ENCODE measurements at regions not wholly inside any gene's neighbourhood (a gene's known extent, or its start where the extent isn't known, plus 50 kb on each side); places are given as distances from the start of the nearest gene placed in this dataset.
"Not testable (repeated sequence)": the region's sequence is repeated elsewhere in the genome, so short reads cannot be mapped to it uniquely, and the experiment has no call there.

GRCh38 chr18:51323961-51324360 is 126.5 kb upstream of the MEX3C start:
- DNase-seq (ENCODE audit: low read depth in 4 of 4, low spot score in 2 of 4): no peak

DNA sequence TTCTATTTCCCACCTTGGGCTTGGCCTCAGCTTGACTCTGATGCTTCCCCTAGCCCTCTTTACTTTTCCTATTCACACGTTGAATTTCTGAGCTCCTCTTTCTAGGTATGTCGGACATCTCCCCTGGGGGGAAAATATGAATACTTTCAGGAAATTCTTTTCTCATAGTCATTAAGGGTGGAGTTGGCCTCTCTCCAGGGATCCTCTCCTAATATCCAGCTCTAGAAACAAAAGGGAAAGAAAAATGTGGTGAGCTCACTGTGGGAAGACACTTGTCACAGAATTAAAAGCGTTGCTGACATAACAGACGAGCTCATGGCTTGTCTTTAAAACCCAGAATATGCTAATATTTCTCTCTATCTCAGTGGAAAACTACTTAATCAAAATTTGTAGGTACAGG is 132.7 kb upstream of the MEX3C start:
- DNase-seq (ENCODE audit: low read depth in 4 of 4, low spot score in 2 of 4): no peak

DNA sequence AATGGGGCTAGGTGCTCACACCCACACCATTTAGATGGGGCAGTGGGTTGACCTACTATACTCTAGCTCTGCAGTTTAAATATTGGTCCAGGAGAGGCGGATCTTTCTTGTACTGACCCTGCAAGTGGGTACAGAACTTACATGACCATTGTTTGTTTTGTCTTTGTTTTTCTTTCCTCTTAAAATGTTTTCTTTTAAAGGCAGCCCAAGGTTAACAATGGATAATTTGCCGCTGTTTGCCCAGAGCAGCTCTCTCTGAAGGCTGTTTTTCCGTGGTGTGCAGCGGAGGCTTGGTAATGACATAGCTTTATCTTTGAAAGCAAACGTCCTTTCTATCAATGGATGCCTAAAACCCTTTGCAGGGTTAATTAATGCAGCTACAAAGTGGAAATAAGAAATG is 133.3 kb upstream of the MEX3C start:
- no peak for DNase-seq (ENCODE audit: low read depth in 4 of 4, low spot score in 2 of 4)

- DNase-seq (ENCODE audit: low read depth in 4 of 4, low spot score in 2 of 4): no peak
Observed at GRCh38 chr18:51337406-51337805, 139.9 kb upstream of the MEX3C start.

- no peak for DNase-seq (ENCODE audit: low read depth in 4 of 4, low spot score in 2 of 4)
Observed at GRCh38 chr18:51339856-51340255, 142.4 kb upstream of the MEX3C start.

DNA sequence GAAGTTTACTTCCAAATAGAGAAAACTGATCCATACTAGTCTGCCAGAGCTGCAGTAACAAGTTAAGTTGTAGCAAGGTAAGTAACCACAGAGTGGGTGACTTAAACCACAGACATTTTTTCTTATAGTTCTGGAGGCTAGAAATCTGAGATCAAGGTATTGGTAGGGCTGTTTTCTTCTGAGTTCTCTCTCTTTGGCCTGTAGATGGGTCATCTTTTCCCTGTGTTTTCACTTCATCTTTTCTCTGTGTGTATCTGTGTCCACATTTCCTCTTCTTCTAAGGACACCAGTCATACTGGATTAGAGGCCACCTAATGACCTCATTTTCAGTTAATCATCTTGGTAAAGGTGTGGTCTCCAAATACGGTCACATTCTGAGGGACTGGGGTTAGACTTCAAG is 142.9 kb upstream of the MEX3C start:
- no peak for DNase-seq (ENCODE audit: low read depth in 4 of 4, low spot score in 2 of 4)

DNA sequence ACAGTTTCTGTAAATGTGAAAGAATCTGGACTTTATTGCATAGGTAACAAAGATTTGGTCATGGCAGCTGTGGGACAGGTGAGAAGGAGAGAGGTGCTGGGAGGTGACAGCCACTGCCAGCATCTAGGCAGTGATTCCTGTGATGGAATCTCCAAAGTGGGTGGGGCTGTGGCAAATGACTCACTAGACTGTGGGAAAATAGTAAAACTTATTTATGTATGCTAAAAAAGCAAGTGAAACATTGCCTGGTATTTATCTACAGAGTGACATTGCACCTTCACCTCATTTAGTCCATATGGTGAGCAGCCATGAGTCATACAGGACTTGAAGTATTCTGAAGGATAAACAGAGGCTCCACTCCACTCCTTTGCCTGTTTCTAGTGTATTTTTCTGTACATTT is 145.3 kb upstream of the MEX3C start:
- no peak for DNase-seq (ENCODE audit: low read depth in 4 of 4, low spot score in 2 of 4)

DNA sequence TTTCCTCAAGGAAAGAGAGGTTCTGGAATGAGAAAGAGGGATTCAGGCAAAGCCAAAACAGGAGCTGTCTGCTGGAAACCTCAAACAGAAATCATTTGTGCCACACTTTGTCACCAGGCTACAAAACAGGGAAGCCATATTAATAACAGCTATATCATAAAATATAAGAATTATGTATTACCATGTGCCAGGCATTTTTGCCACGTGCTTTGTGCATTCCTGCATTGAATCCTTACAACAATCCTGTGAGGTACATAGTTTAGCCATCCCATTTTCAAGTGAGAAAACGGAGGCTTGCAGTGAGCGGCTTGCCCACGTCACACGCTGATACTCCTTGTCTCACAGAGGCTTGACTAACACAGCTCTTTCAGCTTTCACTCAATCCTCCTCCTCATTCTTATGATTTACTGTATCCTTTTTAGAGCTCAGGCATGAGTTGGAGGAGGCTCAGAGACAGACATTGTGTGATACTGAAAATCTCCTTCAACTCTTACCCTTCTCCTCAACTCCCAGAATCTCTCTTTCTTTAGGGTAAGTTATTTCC is 148.4 kb upstream of the MEX3C start:
- DNase-seq (ENCODE audit: low read depth in 4 of 4, low spot score in 2 of 4): no peak

- DNase-seq (ENCODE audit: low read depth in 4 of 4, low spot score in 2 of 4): no peak
Observed at GRCh38 chr18:51346404-51346803, 148.9 kb upstream of the MEX3C start.

DNA sequence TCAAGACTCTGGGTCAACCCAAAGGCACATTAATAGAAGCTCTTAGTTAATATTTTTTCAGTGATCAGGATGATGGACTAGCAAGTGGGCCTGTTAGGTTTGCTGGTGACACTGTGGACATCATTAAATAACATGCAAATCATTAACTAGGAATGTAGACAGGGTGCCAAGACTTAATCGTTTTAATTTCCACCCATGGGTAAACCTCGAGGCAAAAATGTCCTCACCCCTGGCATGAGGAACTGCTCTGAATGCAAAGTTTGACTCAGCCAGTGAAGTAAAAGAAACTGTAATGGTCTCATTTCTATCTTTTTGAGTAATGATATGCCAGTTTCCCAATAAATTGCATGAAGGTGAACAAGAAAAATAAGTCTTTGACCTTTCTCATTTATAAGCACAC is 152.6 kb upstream of the MEX3C start:
- DNase-seq (ENCODE audit: low read depth in 4 of 4, low spot score in 2 of 4): peak in 1 of 4 donors; percentile 15

GRCh38 chr18:51355841-51356240 is 158.4 kb upstream of the MEX3C start:
- no peak for DNase-seq (ENCODE audit: low read depth in 4 of 4, low spot score in 2 of 4)

DNA sequence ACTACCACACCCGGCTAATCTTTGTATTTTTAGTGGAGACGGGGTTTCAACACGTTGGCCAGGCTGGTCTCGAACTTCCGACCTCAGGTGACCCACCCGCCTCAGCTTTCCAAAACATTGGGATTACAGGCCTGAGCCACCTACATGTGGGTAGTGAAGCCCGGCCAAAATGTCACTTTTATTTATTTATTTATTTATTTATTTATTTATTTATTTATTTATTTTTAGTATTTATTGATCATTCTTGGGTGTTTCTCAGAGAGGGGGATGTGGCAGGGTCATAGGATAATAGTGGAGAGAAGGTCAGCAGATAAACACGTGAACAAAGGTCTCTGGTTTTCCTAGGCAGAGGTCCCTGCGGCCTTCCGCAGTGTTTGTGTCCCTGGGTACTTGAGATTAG is 162.8 kb upstream of the MEX3C start:
- not testable (repeated sequence) for DNase-seq (ENCODE audit: low read depth in 4 of 4, low spot score in 2 of 4)

DNA sequence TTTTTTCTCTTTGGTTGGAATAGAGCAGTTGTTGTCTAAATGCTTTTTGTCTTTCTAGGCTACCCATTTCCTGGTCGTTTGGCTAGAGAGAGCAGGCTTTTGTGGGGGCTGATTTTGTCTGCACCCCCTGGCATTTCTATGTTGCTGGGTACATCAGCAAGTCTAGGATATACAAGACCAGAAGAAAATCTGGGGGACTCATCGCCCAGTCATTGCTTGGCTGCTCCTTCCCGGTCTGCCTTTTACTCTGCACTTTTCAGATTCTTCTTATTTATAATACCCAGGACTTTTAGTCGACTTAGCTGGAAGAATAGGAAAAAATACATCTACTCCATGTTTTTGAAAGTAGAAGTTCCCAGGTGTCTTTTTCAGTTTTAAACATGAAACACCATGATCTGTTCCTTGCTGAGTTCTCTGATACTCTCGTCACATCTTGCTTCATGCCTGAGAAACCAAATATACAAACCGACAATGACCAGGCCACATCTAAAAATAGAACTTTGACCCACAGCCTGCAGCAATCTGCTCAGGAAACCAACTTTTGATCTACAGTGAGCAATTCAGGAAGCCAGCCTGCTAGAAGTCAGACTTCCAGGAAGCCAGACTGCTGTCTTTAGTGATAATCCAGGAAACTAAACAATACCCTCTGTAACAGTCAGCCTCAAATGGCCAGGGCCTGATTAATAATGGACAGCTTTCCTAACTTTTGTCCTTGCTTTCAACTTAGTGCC is 163.8 kb upstream of the MEX3C start:
- DNase-seq (ENCODE audit: low read depth in 4 of 4, low spot score in 2 of 4): no peak

DNA sequence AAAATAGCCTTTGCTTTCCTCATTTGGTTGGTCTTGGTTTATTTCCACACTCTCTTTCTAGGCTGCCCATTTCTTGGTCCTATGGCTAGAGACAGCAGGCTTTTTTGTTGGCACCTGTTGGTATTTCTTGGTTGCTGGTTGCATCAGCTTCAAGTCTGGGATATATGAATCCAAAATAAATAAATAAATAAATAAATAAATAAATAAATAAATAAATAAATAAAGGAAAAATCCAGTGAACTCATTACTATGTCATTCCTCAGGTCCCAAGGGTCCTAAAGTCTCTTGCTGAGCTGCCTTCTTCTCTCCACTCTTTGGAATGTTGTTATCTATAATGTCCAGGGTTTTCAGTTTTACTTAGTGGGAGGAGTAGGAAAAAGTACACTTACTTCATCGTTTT is 165.9 kb upstream of the MEX3C start:
- DNase-seq (ENCODE audit: low read depth in 4 of 4, low spot score in 2 of 4): no peak

DNA sequence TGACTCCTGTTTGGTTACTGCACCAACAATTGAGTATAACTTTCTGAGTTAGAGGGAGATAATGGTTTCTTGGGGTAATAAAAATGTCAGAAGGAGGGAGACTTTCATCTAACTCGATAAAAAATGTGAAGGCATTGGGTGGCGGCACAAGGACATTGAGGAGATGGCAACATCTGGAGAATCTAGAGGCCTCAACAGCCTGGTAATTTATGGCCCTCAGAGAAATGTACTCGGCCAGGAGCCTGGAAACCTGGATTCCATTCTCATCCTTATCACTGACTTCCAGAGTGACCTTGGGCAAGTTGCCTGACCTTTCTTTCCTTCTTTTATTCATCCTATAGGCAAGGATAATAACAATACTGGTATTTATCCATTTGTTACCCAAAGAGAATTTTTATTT is 173.5 kb upstream of the MEX3C start:
- DNase-seq (ENCODE audit: low read depth in 4 of 4, low spot score in 2 of 4): no peak

DNA sequence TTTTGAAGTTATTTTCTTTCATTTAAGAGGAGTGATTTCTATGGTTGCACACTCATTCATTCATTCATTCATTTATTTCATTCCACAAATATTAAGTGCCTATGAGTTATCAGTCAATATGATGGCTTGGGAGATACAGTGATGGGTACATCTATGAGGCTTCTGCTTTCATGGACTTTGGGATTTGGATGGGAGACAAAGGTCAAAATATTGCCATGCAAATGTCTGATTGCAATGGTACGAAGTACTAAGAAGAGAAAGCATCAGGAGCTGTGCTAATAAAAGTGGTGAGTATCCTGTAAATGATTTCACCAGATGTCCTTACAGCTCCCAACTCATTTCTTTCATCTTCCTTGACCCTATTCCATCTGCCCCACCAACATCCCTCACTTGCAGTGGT is 174.4 kb upstream of the MEX3C start:
- DNase-seq (ENCODE audit: low read depth in 4 of 4, low spot score in 2 of 4): no peak

DNA sequence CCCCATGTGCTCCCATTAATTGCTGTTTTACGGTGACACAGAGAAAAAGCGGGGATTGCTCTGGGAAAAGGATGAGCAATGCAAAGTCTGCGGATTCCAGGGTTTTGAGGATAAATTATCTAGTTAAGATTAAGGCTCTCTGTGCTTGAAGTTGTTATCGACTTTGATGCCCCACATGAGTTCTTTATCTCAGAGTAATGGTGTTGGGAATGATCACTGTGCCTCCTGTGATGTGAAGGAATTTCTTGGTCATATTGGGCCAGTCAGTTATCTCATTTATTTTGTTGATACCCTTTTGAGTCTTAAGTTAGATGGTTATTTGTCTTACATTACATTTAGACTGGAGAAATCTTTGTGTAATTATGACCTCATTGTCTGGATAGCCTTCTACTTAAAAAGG is 184.6 kb upstream of the MEX3C start:
- DNase-seq (ENCODE audit: low read depth in 4 of 4, low spot score in 2 of 4): no peak

DNA sequence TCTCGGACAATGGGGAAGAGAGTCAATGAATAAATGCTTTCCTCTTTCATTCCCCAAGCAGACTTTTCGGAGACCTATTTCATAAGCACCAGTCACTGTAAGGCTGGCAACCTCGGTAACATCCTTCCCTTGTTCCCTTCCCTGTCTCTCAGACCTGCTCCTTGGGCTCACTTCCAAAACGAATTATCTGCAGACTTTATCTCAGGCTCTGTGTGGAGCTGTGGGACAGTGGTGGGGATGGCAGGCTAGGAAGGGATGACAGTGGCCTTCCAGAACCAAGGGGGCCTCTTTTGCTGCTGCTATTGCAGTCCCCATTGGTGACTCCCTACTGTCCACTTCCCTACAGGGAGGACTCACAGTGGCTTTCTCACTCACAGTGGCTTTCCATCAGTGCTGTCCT is 185.6 kb upstream of the MEX3C start:
- DNase-seq (ENCODE audit: low read depth in 4 of 4, low spot score in 2 of 4): no peak

- DNase-seq (ENCODE audit: low read depth in 4 of 4, low spot score in 2 of 4): no peak
Observed at GRCh38 chr18:51383711-51384110, 186.2 kb upstream of the MEX3C start.

DNA sequence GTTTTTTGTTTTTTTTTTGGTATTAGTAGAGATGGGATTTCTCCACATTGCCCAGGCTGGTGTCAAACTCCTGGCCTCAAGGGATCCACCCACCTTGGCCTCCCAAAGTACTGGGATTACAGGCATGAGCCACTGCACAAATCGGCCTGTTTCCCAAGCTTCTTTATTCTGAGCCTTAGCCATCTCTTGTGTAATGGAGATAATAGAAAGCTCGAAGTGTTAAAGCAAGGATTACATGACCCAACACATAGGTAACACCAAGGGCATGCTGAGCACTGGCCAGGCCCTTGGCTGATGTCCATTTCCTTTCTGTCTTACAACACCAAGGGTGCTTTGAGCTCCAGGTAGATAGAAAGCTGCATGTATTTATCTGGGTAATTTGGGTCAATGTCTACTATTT is 187.8 kb upstream of the MEX3C start:
- DNase-seq (ENCODE audit: low read depth in 4 of 4, low spot score in 2 of 4): no peak

- DNase-seq (ENCODE audit: low read depth in 4 of 4, low spot score in 2 of 4): no peak
Observed at GRCh38 chr18:51390702-51391101, 193.2 kb upstream of the MEX3C start.

- no peak for DNase-seq (ENCODE audit: low read depth in 4 of 4, low spot score in 2 of 4)
Observed at GRCh38 chr18:51391215-51391614, 193.7 kb upstream of the MEX3C start.

DNA sequence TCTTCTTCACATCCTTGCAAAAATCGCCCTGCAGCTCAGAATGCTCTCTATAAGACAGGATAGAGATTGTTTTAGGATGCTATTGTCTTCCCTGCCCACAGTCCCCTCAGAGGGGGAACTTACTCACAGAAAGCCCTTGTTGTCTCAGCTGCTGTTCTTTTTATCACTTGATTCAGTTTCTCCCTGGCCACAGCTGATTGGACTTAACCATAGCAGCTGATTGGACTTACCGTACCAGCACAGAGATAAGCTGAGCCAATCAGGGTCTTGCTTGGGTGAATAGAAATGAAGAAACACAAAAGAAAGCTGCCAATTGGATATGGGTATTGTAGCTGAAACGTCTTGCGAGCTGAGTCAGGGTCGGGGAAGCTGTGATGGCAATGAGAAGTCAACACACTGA is 194.2 kb upstream of the MEX3C start:
- DNase-seq (ENCODE audit: low read depth in 4 of 4, low spot score in 2 of 4): no peak
